ENCODE measurements at regions not wholly inside any gene's neighbourhood (a gene's known extent, or its start where the extent isn't known, plus 50 kb on each side); places are given as distances from the start of the nearest gene placed in this dataset.

- TF ChIP-seq CTCF (conservative IDR thresholded peaks at IDR 0.05 in 1 of 2, IDR thresholded peaks at IDR 0.05 in 1 of 2; ENCODE audit: extremely low read depth in 1 of 2, insufficient read depth in 1 of 2, low read depth in 1 of 2, low read length in 2 of 2): no peak
- TF ChIP-seq EZH2 (IDR thresholded peaks at IDR 0.05; ENCODE audit: borderline replicate concordance, low read length): no peak
Observed at GRCh38 chr4:104577405-104577804, 82.7 kb upstream of the CXXC4 start.
